ENCODE measurements at regions not wholly inside any gene's neighbourhood (a gene's known extent, or its start where the extent isn't known, plus 50 kb on each side); places are given as distances from the start of the nearest gene placed in this dataset.

GRCh38 chr7:136234040-136234439, 256.9 kb upstream of the MTPN start:
- ChIA-PET POLR2A (no interaction called here), CTCF (no interaction called here)
- TF ChIP-seq L3MBTL2 (conservative IDR thresholded peaks at IDR 0.05), result no peak
- no peak for TF ChIP-seq SP1 (IDR thresholded peaks at IDR 0.05)
- TF ChIP-seq ELF4 (IDR thresholded peaks at IDR 0.05), result no peak
- TF ChIP-seq ARNT (IDR thresholded peaks at IDR 0.05), result no peak
- TF ChIP-seq SUZ12 (IDR thresholded peaks at IDR 0.05), result no peak
- TF ChIP-seq TARDBP (IDR thresholded peaks at IDR 0.05), result no peak
- no peak for TF ChIP-seq PKNOX1 (IDR thresholded peaks at IDR 0.05)
- TF ChIP-seq BHLHE40 (IDR thresholded peaks at IDR 0.05; ENCODE audit: borderline replicate concordance), result no peak
- no peak for TF ChIP-seq HDGF (IDR thresholded peaks at IDR 0.05; ENCODE audit: borderline replicate concordance)
- no peak for TF ChIP-seq ZNF384 (IDR thresholded peaks at IDR 0.05)
- no peak for TF ChIP-seq FOXA1 (IDR thresholded peaks at IDR 0.05)
- no peak for DNase-seq (ENCODE audit: extremely low spot score)

GRCh38 chr7:136230210-136230609, 253.1 kb upstream of the MTPN start:
- no peak for TF ChIP-seq FOXK2 (IDR thresholded peaks at IDR 0.05)
- no peak for TF ChIP-seq TARDBP (IDR thresholded peaks at IDR 0.05)
- TF ChIP-seq FOXA1 (IDR thresholded peaks at IDR 0.05), result no peak
- TF ChIP-seq HDGF (IDR thresholded peaks at IDR 0.05; ENCODE audit: borderline replicate concordance), result no peak
- no peak for TF ChIP-seq BHLHE40 (IDR thresholded peaks at IDR 0.05; ENCODE audit: borderline replicate concordance)
- no peak for TF ChIP-seq PKNOX1 (IDR thresholded peaks at IDR 0.05)
- TF ChIP-seq ARNT (IDR thresholded peaks at IDR 0.05), result no peak
- TF ChIP-seq SUZ12 (IDR thresholded peaks at IDR 0.05), result no peak
- no peak for TF ChIP-seq LEF1 (IDR thresholded peaks at IDR 0.05; ENCODE audit: borderline replicate concordance)
- POLR2A ChIA-PET, result no interaction called here
- CTCF ChIA-PET, result no interaction called here
- no peak for DNase-seq (ENCODE audit: extremely low spot score)

GRCh38 chr7:136229790-136230189, 252.6 kb upstream of the MTPN start:
- TF ChIP-seq ELF4 (IDR thresholded peaks at IDR 0.05), result no peak
- no peak for TF ChIP-seq FOXM1 (IDR thresholded peaks at IDR 0.05; ENCODE audit: borderline replicate concordance)
- TF ChIP-seq ZNF384 (IDR thresholded peaks at IDR 0.05), result no peak
- no peak for TF ChIP-seq FOXK2 (IDR thresholded peaks at IDR 0.05)
- no peak for TF ChIP-seq HDGF (IDR thresholded peaks at IDR 0.05; ENCODE audit: borderline replicate concordance)
- TF ChIP-seq ARNT (IDR thresholded peaks at IDR 0.05), result no peak
- TF ChIP-seq SUZ12 (IDR thresholded peaks at IDR 0.05), result no peak
- DNase-seq (ENCODE audit: extremely low spot score), result no peak
- ChIA-PET CTCF (interaction anchor here (0.7 kb wide), 1 partner anchor 46 kb away, joined by 3 read pairs; no protein-coding TSS in a partner anchor), POLR2A (no interaction called here)

- POLR2A ChIA-PET, result no interaction called here
- CTCF ChIA-PET, result no interaction called here
- TF ChIP-seq FOXM1 (IDR thresholded peaks at IDR 0.05; ENCODE audit: borderline replicate concordance), result no peak
- no peak for TF ChIP-seq NFRKB (IDR thresholded peaks at IDR 0.05)
- no peak for TF ChIP-seq ARNT (IDR thresholded peaks at IDR 0.05)
- TF ChIP-seq SUZ12 (IDR thresholded peaks at IDR 0.05), result no peak
- TF ChIP-seq CTBP1 (IDR thresholded peaks at IDR 0.05; ENCODE audit: borderline replicate concordance), result no peak
- TF ChIP-seq HDGF (IDR thresholded peaks at IDR 0.05; ENCODE audit: borderline replicate concordance), result no peak
- TF ChIP-seq FOXA1 (IDR thresholded peaks at IDR 0.05), result no peak
- TF ChIP-seq BHLHE40 (IDR thresholded peaks at IDR 0.05; ENCODE audit: borderline replicate concordance), result no peak
- TF ChIP-seq ZNF384 (IDR thresholded peaks at IDR 0.05), result no peak
- no peak for TF ChIP-seq FOXK2 (IDR thresholded peaks at IDR 0.05)
- no peak for TF ChIP-seq TARDBP (IDR thresholded peaks at IDR 0.05)
- no peak for TF ChIP-seq LEF1 (IDR thresholded peaks at IDR 0.05; ENCODE audit: borderline replicate concordance)
- TF ChIP-seq SP1 (IDR thresholded peaks at IDR 0.05), result no peak
- no peak for TF ChIP-seq PKNOX1 (IDR thresholded peaks at IDR 0.05)
- no peak for TF ChIP-seq ELF4 (IDR thresholded peaks at IDR 0.05)
- no peak for TF ChIP-seq L3MBTL2 (conservative IDR thresholded peaks at IDR 0.05)
- DNase-seq (ENCODE audit: extremely low spot score), result no peak
Measured at GRCh38 chr7:136228171-136228570, 251.0 kb upstream of the MTPN start.

- no peak for DNase-seq (ENCODE audit: extremely low spot score)
- POLR2A ChIA-PET, result no interaction called here
- TF ChIP-seq SP1 (IDR thresholded peaks at IDR 0.05), result no peak
- CTCF ChIA-PET, result no interaction called here
Measured at GRCh38 chr7:136214356-136214755, 237.2 kb upstream of the MTPN start.

GRCh38 chr7:136213012-136213411, 235.9 kb upstream of the MTPN start:
- TF ChIP-seq NFRKB (IDR thresholded peaks at IDR 0.05), result no peak
- TF ChIP-seq ARNT (IDR thresholded peaks at IDR 0.05), result no peak
- no peak for TF ChIP-seq BHLHE40 (IDR thresholded peaks at IDR 0.05; ENCODE audit: borderline replicate concordance)
- TF ChIP-seq FOXM1 (IDR thresholded peaks at IDR 0.05; ENCODE audit: borderline replicate concordance), result no peak
- TF ChIP-seq HDGF (IDR thresholded peaks at IDR 0.05; ENCODE audit: borderline replicate concordance), result no peak
- TF ChIP-seq LEF1 (IDR thresholded peaks at IDR 0.05; ENCODE audit: borderline replicate concordance), result no peak
- TF ChIP-seq SUZ12 (IDR thresholded peaks at IDR 0.05), result no peak
- no peak for TF ChIP-seq TARDBP (IDR thresholded peaks at IDR 0.05)
- no peak for TF ChIP-seq L3MBTL2 (conservative IDR thresholded peaks at IDR 0.05)
- TF ChIP-seq FOXK2 (IDR thresholded peaks at IDR 0.05), result no peak
- POLR2A ChIA-PET, result no interaction called here
- CTCF ChIA-PET, result no interaction called here
- DNase-seq (ENCODE audit: extremely low spot score), result no peak

- TF ChIP-seq ZNF384 (IDR thresholded peaks at IDR 0.05) (no peak), LEF1 (IDR thresholded peaks at IDR 0.05; ENCODE audit: borderline replicate concordance) (no peak), SP1 (IDR thresholded peaks at IDR 0.05) (no peak), FOXK2 (IDR thresholded peaks at IDR 0.05) (no peak), ELF4 (IDR thresholded peaks at IDR 0.05) (no peak), ARNT (IDR thresholded peaks at IDR 0.05) (no peak), L3MBTL2 (conservative IDR thresholded peaks at IDR 0.05) (no peak), FOXM1 (IDR thresholded peaks at IDR 0.05; ENCODE audit: borderline replicate concordance) (no peak), HDGF (IDR thresholded peaks at IDR 0.05; ENCODE audit: borderline replicate concordance) (no peak), PKNOX1 (IDR thresholded peaks at IDR 0.05) (no peak), BHLHE40 (IDR thresholded peaks at IDR 0.05; ENCODE audit: borderline replicate concordance) (no peak)
- no peak for DNase-seq (ENCODE audit: extremely low spot score)
- POLR2A ChIA-PET, result no interaction called here
- CTCF ChIA-PET, result no interaction called here
Measured at GRCh38 chr7:136210664-136211063, 233.5 kb upstream of the MTPN start.

Data from HEK293T (cell line).